Thyroid gland (tissue), 4 donors: ENCODE measurements at regions not wholly inside any gene's neighbourhood (a gene's known extent, or its start where the extent isn't known, plus 50 kb on each side); places are given as distances from the start of the nearest gene placed in this dataset.

Source experiments
- CTCF ChIP-seq, 6 experiments: fragments of 200-600 bp in 3 of 6; fragments of 450-650 bp in 3 of 6; sonication (generic) in 3 of 6; IDR thresholded peaks; one replicate each; pipeline ENCODE4 v1.5.1; 2016 to 2019; ENCODE audit warnings: antibody characterized with exemption in 6 of 6, mild to moderate bottlenecking in 2 of 6, inconsistent platforms in 1 of 6, moderate library complexity in 1 of 6
- POLR2A ChIP-seq, 2 donors: fragments of 450-650 bp; IDR thresholded peaks; one replicate each; pipeline ENCODE4 v1.6.1; 2017; ENCODE audit warnings: antibody characterized with exemption in 2 of 2, mild to moderate bottlenecking in 2 of 2, moderate library complexity in 1 of 2

GRCh38 chr9:23537192-23538066, 288.6 kb downstream of the ELAVL2 start:
- TF ChIP-seq CTCF (IDR thresholded peaks at IDR 0.05) = no peak
- no peak for TF ChIP-seq POLR2A (IDR thresholded peaks at IDR 0.05)
